Natural killer cell treated with Interleukin-12 subunit alpha and Interleukin-12 subunit beta and Interleukin-15 and Interleukin-18, amount 100 ng/mL, for 72 hours (primary cell): ENCODE measurements at regions not wholly inside any gene's neighbourhood (a gene's known extent, or its start where the extent isn't known, plus 50 kb on each side); places are given as distances from the start of the nearest gene placed in this dataset.

ENCODE experiments used
- ATAC-seq, 2 donors: fragments of 150-1000 bp; cut with Tn5 transposase in 1 of 2; sonication (Bioruptor Pico), chemical (Tn5 transposase) in 1 of 2; 2 replicates each; pipeline ENCODE4 v1.10.0; 2021
- DNase-seq: peaks from one replicate; pipeline ENCODE4 v3.0.0; 2022; ENCODE audit warnings: low spot score
- H3K27ac Mint-ChIP-seq, 2 donors: 1 replicate in 1 of 2; 2 replicates in 1 of 2; pipeline ENCODE4 v1.8.0; 2022; ENCODE audit warnings: mixed read lengths in 2 of 2, mild to moderate bottlenecking in 1 of 2, moderate library complexity in 1 of 2
- H3K27me3 Mint-ChIP-seq, 2 donors: 1 replicate in 1 of 2; 2 replicates in 1 of 2; pipeline ENCODE4 v1.8.0; 2022; ENCODE audit warnings: mixed read lengths in 2 of 2
- H3K36me3 Mint-ChIP-seq: one replicate; pipeline ENCODE4 v1.8.0; 2022; ENCODE audit warnings: mixed read lengths
- H3K4me1 Mint-ChIP-seq, 2 donors: 1 replicate in 1 of 2; 2 replicates in 1 of 2; pipeline ENCODE4 v1.8.0; 2022; ENCODE audit warnings: low read depth in 2 of 2, mixed read lengths in 2 of 2, mild to moderate bottlenecking in 1 of 2
- H3K4me3 Mint-ChIP-seq: one replicate; pipeline ENCODE4 v1.8.0; 2022; ENCODE audit warnings: mixed read lengths
- H3K9me3 Mint-ChIP-seq: 2 replicates; pipeline ENCODE4 v1.8.0; 2022; ENCODE audit warnings: mixed read lengths

DNA sequence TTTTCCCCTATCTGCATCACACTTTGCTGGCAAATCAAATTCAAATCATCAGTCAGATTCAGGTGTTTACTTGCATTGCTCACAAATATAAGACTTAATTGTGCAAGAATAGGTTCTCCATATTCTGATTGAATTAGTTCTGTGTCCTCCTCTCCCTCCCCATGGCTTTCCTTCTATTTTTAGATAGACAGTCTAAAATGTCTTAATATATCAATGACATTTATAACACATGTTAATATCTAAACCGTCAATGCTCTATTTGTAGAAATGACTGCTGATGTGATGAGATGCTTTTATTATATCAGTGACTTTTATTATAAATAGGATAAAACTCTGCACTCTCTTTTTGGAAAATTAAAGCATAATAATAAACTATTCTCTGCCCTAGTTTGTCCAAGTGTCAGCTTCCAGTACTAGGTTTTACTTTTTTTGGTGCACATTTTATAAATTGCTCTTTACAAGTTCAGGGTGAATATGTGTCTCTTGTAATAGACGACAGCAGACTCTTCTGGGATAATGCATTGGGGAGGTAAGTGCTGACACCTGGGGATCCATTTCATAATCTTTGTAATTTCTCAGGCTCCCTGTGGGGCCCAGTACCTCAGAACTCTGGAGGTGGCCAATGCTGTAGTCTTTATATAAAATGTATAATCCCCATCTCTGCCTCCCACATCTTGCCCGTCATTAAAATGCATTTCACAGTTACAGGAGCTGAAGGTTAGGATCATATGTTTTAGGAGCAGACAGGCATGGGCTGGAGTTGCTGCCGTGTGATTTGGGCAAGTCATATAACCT is 321.5 kb downstream of the BRINP1 start:
- no peak for ATAC-seq
- no peak overlapping the region for H3K27ac Mint-ChIP-seq
- DNase-seq, result no peak
- H3K4me1 Mint-ChIP-seq, result no peaks in the 10 kb centered on the region
- no peaks in the 10 kb centered on the region for H3K27me3 Mint-ChIP-seq
- peaks cover 8% of the 10 kb centered on the region for H3K9me3 Mint-ChIP-seq
- no peak overlapping the region for H3K4me3 Mint-ChIP-seq
- H3K36me3 Mint-ChIP-seq, result no peaks in the 10 kb centered on the region

- H3K4me1 Mint-ChIP-seq, result no peaks in the 10 kb centered on the region
- ATAC-seq (no peak), DNase-seq (no peak)
- no peak overlapping the region for H3K4me3 Mint-ChIP-seq
- no peaks in the 10 kb centered on the region for H3K27me3 Mint-ChIP-seq
- H3K27ac Mint-ChIP-seq, result no peak overlapping the region
- no peaks in the 10 kb centered on the region for H3K36me3 Mint-ChIP-seq
- peaks cover 8% of the 10 kb centered on the region for H3K9me3 Mint-ChIP-seq
Observed at GRCh38 chr9:119050281-119050680, 319.0 kb downstream of the BRINP1 start.

DNA sequence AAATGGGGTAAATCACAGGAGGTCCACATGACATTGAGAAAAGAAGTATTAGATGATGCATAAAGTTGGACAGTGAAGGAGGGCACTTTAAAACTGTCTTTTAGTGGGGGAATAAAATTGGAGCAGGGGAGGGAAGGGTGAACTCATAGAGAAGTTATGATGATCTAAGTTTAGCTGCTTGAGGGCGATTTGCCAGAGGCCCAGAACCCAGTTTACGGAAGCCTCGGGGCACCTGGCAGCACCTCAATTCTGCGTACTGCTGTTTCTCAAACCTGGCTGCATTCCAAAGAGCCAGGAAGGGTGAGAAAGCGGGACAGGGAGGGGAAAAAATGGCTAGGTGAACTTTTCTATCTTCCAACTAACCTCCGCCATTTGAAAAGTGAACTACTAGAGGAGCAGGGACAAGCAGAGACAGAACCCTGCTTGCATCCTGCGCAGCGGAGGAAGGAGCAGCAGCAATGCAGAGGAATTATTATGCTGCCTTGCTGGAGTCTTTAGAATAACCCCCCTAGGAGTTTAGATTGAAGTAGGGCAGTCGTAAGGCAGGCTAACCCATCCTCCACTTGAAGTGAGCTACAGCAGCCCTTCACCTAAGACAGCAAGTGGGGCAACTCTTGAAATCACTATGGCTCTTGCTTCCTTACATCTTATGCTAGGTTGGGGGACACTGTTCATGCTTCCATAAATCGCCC is 316.8 kb downstream of the BRINP1 start:
- no peaks in the 10 kb centered on the region for H3K27me3 Mint-ChIP-seq
- DNase-seq (no peak), ATAC-seq (no peak)
- H3K4me3 Mint-ChIP-seq, result no peak overlapping the region
- H3K9me3 Mint-ChIP-seq, result peaks cover 11% of the 10 kb centered on the region
- H3K4me1 Mint-ChIP-seq, result no peaks in the 10 kb centered on the region
- H3K27ac Mint-ChIP-seq, result no peak overlapping the region
- no peaks in the 10 kb centered on the region for H3K36me3 Mint-ChIP-seq

DNA sequence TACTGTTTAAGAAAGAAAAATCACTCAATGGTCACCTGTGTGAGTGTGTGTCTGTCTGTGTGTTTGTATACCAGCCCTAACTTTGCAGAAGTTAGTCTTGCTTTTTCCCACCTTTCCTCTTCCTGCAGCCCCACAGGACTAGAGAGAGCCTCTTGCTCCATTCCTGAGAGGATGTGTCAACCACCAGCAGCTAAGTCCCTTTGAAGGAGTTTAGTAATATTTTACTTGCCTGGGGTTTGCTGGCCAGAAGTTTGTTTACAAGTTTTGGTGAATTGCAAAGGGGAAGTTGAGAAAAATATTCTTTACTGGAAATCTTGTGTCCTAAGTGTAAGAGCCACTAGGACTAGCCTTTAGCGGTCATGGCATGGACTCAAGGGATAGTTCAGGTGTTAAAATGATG is 316.2 kb downstream of the BRINP1 start:
- H3K9me3 Mint-ChIP-seq, result peaks cover 11% of the 10 kb centered on the region
- H3K36me3 Mint-ChIP-seq, result no peaks in the 10 kb centered on the region
- ATAC-seq (no peak), DNase-seq (no peak)
- H3K4me3 Mint-ChIP-seq, result no peak overlapping the region
- H3K4me1 Mint-ChIP-seq, result no peaks in the 10 kb centered on the region
- H3K27me3 Mint-ChIP-seq, result no peaks in the 10 kb centered on the region
- no peak overlapping the region for H3K27ac Mint-ChIP-seq

DNA sequence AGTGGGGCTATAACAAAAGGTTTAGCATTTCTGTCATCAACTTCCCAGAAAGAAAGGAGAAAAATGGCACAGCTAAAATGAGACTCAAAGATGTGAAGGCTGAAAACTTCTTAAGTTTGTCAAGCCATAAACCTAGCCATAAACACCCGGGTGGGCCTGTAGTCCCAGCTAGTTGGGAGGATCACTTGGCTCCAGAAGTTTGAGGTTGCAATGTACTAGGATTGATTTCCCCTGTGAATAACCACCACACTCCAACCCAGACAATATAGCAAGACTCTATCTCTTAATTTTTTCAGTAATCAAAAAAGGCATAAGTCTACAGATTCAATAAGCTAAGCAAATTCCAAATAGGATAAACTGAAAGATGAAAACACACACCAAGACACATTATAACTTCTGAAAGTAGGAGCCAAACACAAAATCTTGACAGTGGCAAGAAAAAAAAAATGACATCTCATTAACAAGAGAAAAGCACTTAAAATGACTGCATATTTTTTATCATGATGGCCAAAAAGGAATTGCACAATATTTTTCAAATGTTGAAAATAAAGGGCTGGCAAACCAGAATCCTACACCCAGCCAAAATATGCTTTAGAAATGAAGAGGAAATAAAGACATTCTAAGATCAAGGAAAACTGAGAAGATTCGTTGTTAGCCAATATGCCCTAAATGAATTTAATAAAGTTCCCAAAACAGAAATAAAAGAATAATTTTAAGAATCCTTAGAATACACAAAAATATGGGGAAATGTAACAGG is 308.4 kb downstream of the BRINP1 start:
- Mint-ChIP-seq H3K4me1 (no peaks in the 10 kb centered on the region), H3K27me3 (no peaks in the 10 kb centered on the region), H3K27ac (no peak overlapping the region), H3K9me3 (peaks cover 5% of the 10 kb centered on the region), H3K36me3 (no peaks in the 10 kb centered on the region), H3K4me3 (no peak overlapping the region)
- ATAC-seq (no peak), DNase-seq (no peak)

- Mint-ChIP-seq H3K36me3 (peaks cover 9% of the 10 kb centered on the region), H3K27ac (no peak overlapping the region), H3K27me3 (no peaks in the 10 kb centered on the region), H3K4me1 (no peaks in the 10 kb centered on the region), H3K4me3 (no peak overlapping the region), H3K9me3 (peaks cover 7% of the 10 kb centered on the region)
- DNase-seq (no peak), ATAC-seq (no peak)
Observed at GRCh38 chr9:119071636-119072035, 297.6 kb downstream of the BRINP1 start.

- Mint-ChIP-seq H3K36me3 (no peaks in the 10 kb centered on the region), H3K4me1 (no peaks in the 10 kb centered on the region), H3K4me3 (no peak overlapping the region), H3K27ac (no peak overlapping the region), H3K9me3 (peaks cover 3% of the 10 kb centered on the region), H3K27me3 (no peaks in the 10 kb centered on the region)
- DNase-seq, result no peak
- no peak for ATAC-seq
Observed at GRCh38 chr9:119074017-119074416, 295.2 kb downstream of the BRINP1 start.

GRCh38 chr9:119078015-119078414 is 291.2 kb downstream of the BRINP1 start:
- DNase-seq (no peak), ATAC-seq (no peak)
- Mint-ChIP-seq H3K27ac (no peak overlapping the region), H3K36me3 (no peaks in the 10 kb centered on the region), H3K4me1 (no peaks in the 10 kb centered on the region), H3K9me3 (no peaks in the 10 kb centered on the region), H3K27me3 (no peaks in the 10 kb centered on the region), H3K4me3 (no peak overlapping the region)

GRCh38 chr9:119083673-119084072 is 285.6 kb downstream of the BRINP1 start:
- peaks cover 13% of the 10 kb centered on the region for H3K9me3 Mint-ChIP-seq
- H3K4me3 Mint-ChIP-seq, result no peak overlapping the region
- no peaks in the 10 kb centered on the region for H3K4me1 Mint-ChIP-seq
- no peak overlapping the region for H3K27ac Mint-ChIP-seq
- DNase-seq (no peak), ATAC-seq (no peak)
- peaks cover 5% of the 10 kb centered on the region for H3K36me3 Mint-ChIP-seq
- H3K27me3 Mint-ChIP-seq, result no peaks in the 10 kb centered on the region

DNA sequence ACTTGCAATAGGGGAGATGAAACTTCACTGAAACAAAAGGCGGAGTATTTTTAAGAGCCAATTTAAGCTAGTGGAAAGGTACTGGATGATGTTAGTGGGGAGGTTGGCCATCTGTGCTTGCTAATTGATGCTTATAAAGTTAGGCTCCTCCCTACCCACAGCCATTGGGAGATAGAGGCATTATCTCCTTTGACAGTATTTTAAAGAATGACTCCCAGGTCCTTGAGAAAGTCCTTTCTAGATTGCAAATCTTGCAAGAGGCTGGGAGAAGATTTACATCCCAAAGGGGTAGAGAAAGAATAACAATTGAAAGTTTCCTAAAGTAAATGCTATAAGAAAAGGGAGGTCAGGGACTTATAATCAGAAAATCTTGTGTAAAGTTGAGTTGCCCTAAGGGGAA is 282.6 kb downstream of the BRINP1 start:
- H3K9me3 Mint-ChIP-seq, result peaks cover 13% of the 10 kb centered on the region
- no peak overlapping the region for H3K27ac Mint-ChIP-seq
- H3K27me3 Mint-ChIP-seq, result no peaks in the 10 kb centered on the region
- DNase-seq (no peak), ATAC-seq (no peak)
- H3K4me3 Mint-ChIP-seq, result no peak overlapping the region
- peaks cover 5% of the 10 kb centered on the region for H3K36me3 Mint-ChIP-seq
- H3K4me1 Mint-ChIP-seq, result no peaks in the 10 kb centered on the region

- ATAC-seq (no peak), DNase-seq (no peak)
- H3K4me3 Mint-ChIP-seq, result no peak overlapping the region
- H3K27me3 Mint-ChIP-seq, result no peaks in the 10 kb centered on the region
- no peaks in the 10 kb centered on the region for H3K4me1 Mint-ChIP-seq
- peaks cover 5% of the 10 kb centered on the region for H3K36me3 Mint-ChIP-seq
- no peak overlapping the region for H3K27ac Mint-ChIP-seq
- peaks cover 13% of the 10 kb centered on the region for H3K9me3 Mint-ChIP-seq
Observed at GRCh38 chr9:119088002-119088547, 281.2 kb downstream of the BRINP1 start.

- Mint-ChIP-seq H3K4me3 (no peak overlapping the region), H3K27me3 (no peaks in the 10 kb centered on the region), H3K9me3 (peaks cover 15% of the 10 kb centered on the region), H3K27ac (no peak overlapping the region), H3K4me1 (no peaks in the 10 kb centered on the region), H3K36me3 (no peaks in the 10 kb centered on the region)
- DNase-seq (no peak), ATAC-seq (no peak)
Observed at GRCh38 chr9:119091074-119091473, 278.2 kb downstream of the BRINP1 start.

DNA sequence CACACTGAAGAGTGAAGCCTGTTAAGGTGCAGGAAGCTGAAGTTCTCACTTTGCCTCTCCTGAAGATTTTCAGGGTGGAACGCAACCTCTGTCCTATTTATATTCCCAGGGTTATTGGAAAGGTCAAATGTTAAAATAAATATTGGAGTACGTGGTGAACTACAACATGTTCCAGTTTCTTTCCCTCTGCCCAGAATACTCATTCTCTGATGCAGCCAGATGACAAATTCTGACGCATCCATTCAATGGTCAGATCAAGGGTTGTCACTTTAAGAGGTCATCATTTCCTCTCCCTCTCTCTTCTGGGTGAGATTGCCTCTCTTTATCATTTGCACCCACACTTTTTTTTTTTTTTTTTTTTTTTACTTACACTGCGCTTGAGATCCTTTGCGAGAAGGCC is 277.1 kb downstream of the BRINP1 start:
- Mint-ChIP-seq H3K4me1 (no peaks in the 10 kb centered on the region), H3K36me3 (no peaks in the 10 kb centered on the region), H3K27me3 (no peaks in the 10 kb centered on the region), H3K9me3 (peaks cover 11% of the 10 kb centered on the region), H3K27ac (no peak overlapping the region), H3K4me3 (no peak overlapping the region)
- no peak for DNase-seq
- ATAC-seq, result no peak

GRCh38 chr9:119094086-119094485 is 275.1 kb downstream of the BRINP1 start:
- DNase-seq (no peak), ATAC-seq (no peak)
- no peak overlapping the region for H3K4me3 Mint-ChIP-seq
- no peak overlapping the region for H3K27ac Mint-ChIP-seq
- H3K9me3 Mint-ChIP-seq, result peaks cover 7% of the 10 kb centered on the region
- no peaks in the 10 kb centered on the region for H3K4me1 Mint-ChIP-seq
- H3K36me3 Mint-ChIP-seq, result no peaks in the 10 kb centered on the region
- no peaks in the 10 kb centered on the region for H3K27me3 Mint-ChIP-seq
